HG03103 (cell line): ENCODE measurements at regions not wholly inside any gene's neighbourhood (a gene's known extent, or its start where the extent isn't known, plus 50 kb on each side); places are given as distances from the start of the nearest gene placed in this dataset.

Experiments
- ATAC-seq: cut with Tn5 transposase; IDR thresholded peaks from one replicate; pipeline ENCODE4 v1.9.1; 2021; ENCODE audit warnings: low read depth; ENCODE audit not compliant: unreplicated experiment

DNA sequence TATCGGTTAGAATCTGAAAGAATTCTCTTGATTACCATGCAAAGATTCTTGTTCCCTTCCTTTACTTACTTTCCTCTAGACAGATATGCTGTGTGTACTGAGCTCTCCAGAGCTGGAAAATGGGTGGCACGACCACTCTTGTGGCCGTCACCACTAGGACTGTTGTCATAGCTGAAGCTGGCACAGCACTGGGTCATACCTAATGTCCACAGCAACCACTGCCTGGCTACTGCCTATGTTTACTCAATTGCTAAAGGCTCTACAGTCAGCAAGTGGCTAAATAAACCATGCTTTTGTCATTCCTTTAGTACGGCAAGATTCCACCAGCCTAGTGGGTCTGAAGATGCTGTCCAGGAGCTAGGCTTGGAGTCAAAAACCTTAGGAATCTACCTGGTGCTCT, 1643.0 kb downstream of the OTOL1 start:
- no peak for ATAC-seq

DNA sequence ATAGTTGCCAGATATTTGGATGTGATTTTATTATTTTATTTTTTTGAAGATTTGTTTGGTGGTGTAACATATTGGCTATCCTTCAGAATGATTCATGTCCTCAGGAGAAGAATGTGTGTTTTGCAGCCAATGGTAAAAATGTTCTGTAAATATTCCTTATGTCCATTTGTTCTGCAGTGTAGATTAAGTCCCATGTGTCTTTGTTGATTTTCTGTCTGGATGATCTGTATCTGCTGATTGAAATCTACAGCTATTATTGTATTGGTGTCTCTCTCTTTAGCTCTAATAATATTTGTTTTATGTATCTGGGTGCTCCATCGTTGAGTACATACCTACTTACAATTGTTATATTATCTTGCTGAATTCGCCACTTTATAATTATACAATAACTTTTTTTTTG, 1641.7 kb downstream of the OTOL1 start:
- no peak for ATAC-seq

DNA sequence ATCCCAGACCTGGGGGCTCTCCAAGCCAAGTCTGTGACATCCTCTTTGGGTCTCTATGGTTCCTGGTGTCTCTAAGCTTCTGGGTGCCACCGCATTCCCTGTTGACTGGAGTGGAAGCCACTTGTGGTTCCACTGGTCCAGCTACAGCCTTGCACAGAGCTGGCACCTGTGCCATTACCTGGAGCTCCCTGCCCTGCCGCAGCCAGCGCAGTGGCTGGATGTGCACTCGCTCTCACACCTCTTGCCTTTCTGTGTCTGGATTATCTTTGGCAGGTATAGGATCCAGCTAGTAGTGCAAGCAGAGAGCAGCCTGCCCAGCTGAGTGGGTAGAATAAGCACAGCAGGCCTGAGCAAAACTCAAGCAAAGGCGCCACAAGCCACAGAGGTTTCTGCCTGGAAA, 1635.5 kb downstream of the OTOL1 start:
- no peak for ATAC-seq

DNA sequence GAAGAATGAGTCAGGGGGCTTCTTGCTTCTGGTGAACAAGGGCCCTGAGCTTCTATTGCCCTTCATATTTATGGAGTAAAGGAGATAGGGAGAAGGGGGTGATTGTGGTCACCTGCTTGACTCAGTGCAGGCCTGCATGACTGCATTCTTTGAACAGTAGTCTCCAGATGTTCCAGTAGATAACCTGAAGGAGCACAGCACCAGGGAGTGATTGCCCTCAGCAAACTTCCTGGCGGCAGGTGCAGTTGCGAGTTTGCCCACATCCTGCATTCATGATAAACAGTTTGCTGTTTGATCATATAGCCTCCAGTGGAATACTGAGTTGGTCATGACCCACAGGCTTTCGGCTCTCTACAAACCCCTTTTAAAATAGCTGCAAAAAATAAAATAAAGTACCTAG, 1632.7 kb downstream of the OTOL1 start:
- no peak for ATAC-seq

DNA sequence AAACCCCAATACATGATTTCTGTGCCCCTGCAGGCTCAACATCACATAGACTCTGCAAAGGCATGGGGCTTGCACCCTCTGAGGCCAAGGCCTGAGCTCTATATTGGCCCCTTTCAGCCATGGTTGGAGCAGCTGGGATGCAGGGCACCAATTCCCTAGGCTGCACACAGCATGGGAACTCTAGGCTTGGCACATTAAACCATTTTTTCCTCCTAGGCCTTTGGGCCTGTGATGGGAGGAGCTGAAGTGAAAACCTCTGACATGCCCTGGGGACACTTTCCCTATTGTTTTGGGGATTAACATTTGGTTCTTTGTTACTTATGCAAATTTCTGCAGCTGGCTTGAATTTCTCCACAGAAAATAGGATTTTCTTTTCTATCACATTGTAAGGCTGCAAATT, 1629.5 kb downstream of the OTOL1 start:
- no peak for ATAC-seq
